IMR-90 (cell line): ENCODE measurements at regions not wholly inside any gene's neighbourhood (a gene's known extent, or its start where the extent isn't known, plus 50 kb on each side); places are given as distances from the start of the nearest gene placed in this dataset.

ENCODE experiments used
- ATAC-seq: fragments of 200-7000 bp; cut with Tn5 transposase; 2 replicates; pipeline ENCODE4 v1.9.1; 2020; ENCODE audit warnings: low read depth, mild to moderate bottlenecking, moderate library complexity
- BruUV-seq: library from RNA; stranded (reverse); fragments of 400-500 nt; replicated peaks from 2 replicates; lab custom pipeline; 2021; lab: Mats Ljungman, UMichigan
- CTCF ChIA-PET: fragments of 300-600 bp; formaldehyde crosslinking; extraction: SDS; loops from one replicate; lab custom pipeline; 2021; ENCODE audit warnings: antibody characterized with exemption; lab: Yijun Ruan, JAX
- POLR2A ChIA-PET: fragments of 300-600 bp; sonication (Branson Sonifier 250); formaldehyde crosslinking; loops from one replicate; lab custom pipeline; 2022; ENCODE audit warnings: antibody characterized with exemption; ENCODE audit not compliant: unreplicated experiment; lab: Charles Lee
- DNase-seq: peaks from one replicate; pipeline ENCODE4 v3.0.0; 2013
- H2AFZ ChIP-seq: replicated peaks from 2 replicates; pipeline ENCODE3; 2013; ENCODE audit warnings: low read length, mild to moderate bottlenecking; ENCODE audit not compliant: poor library complexity
- H2AK5ac ChIP-seq: 2 replicates; pipeline ENCODE4 v1.6.1; 2013; ENCODE audit warnings: low read depth, low read length, inconsistent platforms
- H2AK9ac ChIP-seq: replicated peaks from 2 replicates; pipeline ENCODE3; 2013; ENCODE audit warnings: mild to moderate bottlenecking, low read depth, low read length, moderate library complexity; ENCODE audit not compliant: poor library complexity
- H2BK120ac ChIP-seq: 2 replicates; pipeline ENCODE4 v1.6.1; 2013; ENCODE audit warnings: low read depth, low read length, inconsistent platforms
- H2BK15ac ChIP-seq: 3 replicates; pipeline ENCODE4 v1.6.1; 2013; ENCODE audit warnings: low read depth, low read length, inconsistent platforms
- H2BK20ac ChIP-seq: 2 replicates; pipeline ENCODE4 v1.6.1; 2013; ENCODE audit warnings: low read depth, mild to moderate bottlenecking, inconsistent platforms, low read length, moderate library complexity
- H2BK5ac ChIP-seq: 2 replicates; pipeline ENCODE4 v1.6.1; 2013; ENCODE audit warnings: mild to moderate bottlenecking, low read depth, low read length, inconsistent platforms; ENCODE audit not compliant: poor library complexity, severe bottlenecking
- H3K14ac ChIP-seq: replicated peaks from 2 replicates; pipeline ENCODE4 v1.6.1; 2013; ENCODE audit warnings: low read depth, low read length, inconsistent platforms
- H3K18ac ChIP-seq: 2 replicates; pipeline ENCODE4 v1.6.1; 2013; ENCODE audit warnings: low read depth, low read length, control low read depth
- H3K23ac ChIP-seq: 2 replicates; pipeline ENCODE4 v1.6.1; 2013; ENCODE audit warnings: low read depth, low read length, inconsistent platforms
- H3K27ac ChIP-seq: 2 replicates; pipeline ENCODE4 v1.5.1; 2013; ENCODE audit warnings: mild to moderate bottlenecking, control low read depth, low read length; ENCODE audit not compliant: insufficient read depth
- H3K27me3 ChIP-seq: 2 replicates; pipeline ENCODE4 v1.6.1; 2013; ENCODE audit warnings: low read length; ENCODE audit not compliant: control insufficient read depth, insufficient read depth
- H3K36me3 ChIP-seq: 2 replicates; pipeline ENCODE4 v1.6.1; 2013; ENCODE audit warnings: low read length, mixed read lengths; ENCODE audit not compliant: control insufficient read depth, insufficient read depth
- H3K4ac ChIP-seq: 2 replicates; pipeline ENCODE4 v1.6.1; 2013; ENCODE audit warnings: low read depth, low read length, inconsistent platforms
- H3K4me1 ChIP-seq: 2 replicates; pipeline ENCODE4 v1.6.1; 2013; ENCODE audit warnings: low read length, mixed read lengths; ENCODE audit not compliant: control insufficient read depth, insufficient read depth
- H3K4me2 ChIP-seq: 2 replicates; pipeline ENCODE4 v1.6.1; 2013; ENCODE audit warnings: low read depth, mild to moderate bottlenecking, control low read depth, low read length, moderate library complexity
- H3K4me3 ChIP-seq: 2 replicates; pipeline ENCODE4 v1.5.1; 2013; ENCODE audit warnings: low read depth, mild to moderate bottlenecking, control low read depth, low read length, moderate library complexity; ENCODE audit not compliant: insufficient read depth
- H3K56ac ChIP-seq: 2 replicates; pipeline ENCODE4 v1.6.1; 2013; ENCODE audit warnings: low read length, inconsistent platforms; ENCODE audit not compliant: insufficient read depth; ENCODE audit errors: extremely low read depth
- H3K79me1 ChIP-seq, 2 experiments: 2 replicates each; pipeline ENCODE4 v1.6.1; 2013; ENCODE audit warnings: low read length in 2 of 2, inconsistent platforms in 1 of 2, low read depth in 1 of 2
- H3K9ac ChIP-seq: 2 replicates; pipeline ENCODE4 v1.6.1; 2013; ENCODE audit warnings: low read depth, low read length, control low read depth
- H3K9me1 ChIP-seq: 2 replicates; pipeline ENCODE4 v1.6.1; 2013; ENCODE audit warnings: low read length, inconsistent platforms; ENCODE audit not compliant: insufficient read depth
- H3K9me3 ChIP-seq: 2 replicates; pipeline ENCODE4 v1.6.1; 2013; ENCODE audit warnings: low read length; ENCODE audit not compliant: control insufficient read depth, insufficient read depth
- H4K20me1 ChIP-seq: 2 replicates; pipeline ENCODE4 v1.6.1; 2013; ENCODE audit warnings: low read length, inconsistent platforms; ENCODE audit not compliant: insufficient read depth
- H4K5ac ChIP-seq: 2 replicates; pipeline ENCODE4 v1.6.1; 2013; ENCODE audit warnings: mild to moderate bottlenecking, low read depth, low read length, control low read depth
- H4K8ac ChIP-seq, 2 experiments: 2 replicates each; pipeline ENCODE4 v1.6.1; 2013; ENCODE audit warnings: low read depth in 2 of 2, low read length in 2 of 2, control low read depth in 1 of 2, inconsistent platforms in 1 of 2
- H4K91ac ChIP-seq: 2 replicates; pipeline ENCODE4 v1.6.1; 2013; ENCODE audit warnings: low read depth, low read length, inconsistent platforms; ENCODE audit not compliant: insufficient read depth
- BHLHE40 ChIP-seq: fragments of 150-350 bp; IDR thresholded peaks from 2 replicates; pipeline ENCODE4 v1.6.1; 2016; ENCODE audit warnings: mild to moderate bottlenecking, low read depth, low read length
- CEBPB ChIP-seq: IDR thresholded peaks from 2 replicates; pipeline ENCODE4 v1.6.1; 2012; ENCODE audit warnings: low read depth, low read length, improper control_type of control experiment
- CTCF ChIP-seq: conservative IDR thresholded peaks from 2 replicates; pipeline ENCODE4 v1.5.1; 2012; ENCODE audit warnings: mild to moderate bottlenecking, low read depth, low read length, improper control_type of control experiment
- FOS ChIP-seq: fragments of 150-350 bp; IDR thresholded peaks from 2 replicates; pipeline ENCODE4 v1.6.1; 2016; ENCODE audit warnings: low read depth, low read length
- MAZ ChIP-seq: IDR thresholded peaks from 2 replicates; pipeline ENCODE4 v1.6.1; 2012; ENCODE audit warnings: low read depth, mild to moderate bottlenecking, low read length, improper control_type of control experiment, moderate library complexity, borderline replicate concordance
- NFE2L2 ChIP-seq: fragments of 150-350 bp; IDR thresholded peaks from 2 replicates; pipeline ENCODE4 v1.6.1; 2016; ENCODE audit warnings: low read depth, mild to moderate bottlenecking, low read length
- RAD21 ChIP-seq: IDR thresholded peaks from 2 replicates; pipeline ENCODE4 v1.6.1; 2012; ENCODE audit warnings: low read length, improper control_type of control experiment
- RFX5 ChIP-seq: IDR thresholded peaks from 2 replicates; pipeline ENCODE4 v1.8.0; 2012; ENCODE audit warnings: low read depth, mild to moderate bottlenecking, low read length, moderate library complexity
- dilution Hi-C: fragments of 300-500 bp; cut with HindIII; formaldehyde crosslinking; loops from one replicate; pipeline ENCODE4 v1.14.3; 2018; ENCODE audit warnings: low sequenced_read_pairs; ENCODE audit not compliant: unreplicated experiment
- in situ Hi-C: fragments of 300-500 bp; cut with MboI; formaldehyde crosslinking; loops from 3 replicates; pipeline ENCODE4 v1.14.3; 2019; ENCODE audit warnings: low sequenced_read_pairs, inconsistent platforms, mixed read lengths
- intact Hi-C: fragments of 100-400 bp; cut with micrococcal nuclease; formaldehyde crosslinking; loops from 2 replicates; pipeline ENCODE4 v1.10.0; 2022

- H2BK15ac ChIP-seq: no peak overlapping the region
- no peak overlapping the region for H4K91ac ChIP-seq
- H2BK5ac ChIP-seq: no peak overlapping the region
- peaks cover 5% of the 10 kb centered on the region; the same call in 1 of the 2 replicates for H3K9me3 ChIP-seq
- H2BK20ac ChIP-seq: no peak overlapping the region
- H3K14ac ChIP-seq: no peak overlapping the region
- DNase-seq: no peak
- no peak overlapping the region for H4K8ac ChIP-seq
- in situ Hi-C loops: no loop called here
- ChIA-PET POLR2A (no interaction called here), CTCF (no interaction called here)
- no peak overlapping the region for H4K5ac ChIP-seq
- intact Hi-C loops: no loop called here
- no peak overlapping the region for H3K27ac ChIP-seq
- no peak for ATAC-seq
- H2BK120ac ChIP-seq: no peak overlapping the region
- H3K36me3 ChIP-seq: no peaks in the 10 kb centered on the region
- dilution Hi-C loops: no loop called here
- no peak for TF ChIP-seq CEBPB
- TF ChIP-seq BHLHE40: no peak
- TF ChIP-seq RFX5: no peak
- no peak for TF ChIP-seq NFE2L2
- TF ChIP-seq FOS: no peak
- TF ChIP-seq RAD21: no peak
- TF ChIP-seq CTCF: no peak
- TF ChIP-seq MAZ: no peak
- no peak overlapping the region for H3K18ac ChIP-seq
- H3K4me2 ChIP-seq: no peak overlapping the region
- H3K4me3 ChIP-seq: no peak overlapping the region
- H4K20me1 ChIP-seq: no peaks in the 10 kb centered on the region
- no peak overlapping the region for H3K23ac ChIP-seq
- H2AK5ac ChIP-seq: no peak overlapping the region
- BruUV-seq: no TSS peak
- no peak overlapping the region for H3K56ac ChIP-seq
- no peak overlapping the region for H3K9ac ChIP-seq
- no peaks in the 10 kb centered on the region for H3K79me1 ChIP-seq
- no peaks in the 10 kb centered on the region for H3K4me1 ChIP-seq
- no peaks in the 10 kb centered on the region for H3K27me3 ChIP-seq
- H3K9me1 ChIP-seq: no peaks in the 10 kb centered on the region
- H3K4ac ChIP-seq: no peak overlapping the region
- H2AFZ ChIP-seq: no peak overlapping the region
- H2AK9ac ChIP-seq: no peak overlapping the region
These were observed 1984.1 kb upstream of the RAG2 start for GRCh38 chr11:38582151-38582550.
